22Rv1 (cell line): ENCODE measurements at regions not wholly inside any gene's neighbourhood (a gene's known extent, or its start where the extent isn't known, plus 50 kb on each side); places are given as distances from the start of the nearest gene placed in this dataset.

Source experiments
- ZFX ChIP-seq: fragments of 450-650 bp; IDR thresholded peaks from 2 replicates; pipeline ENCODE4 v1.6.1; 2017; ENCODE audit warnings: antibody characterized with exemption, borderline replicate concordance
- TF ChIP-seq, protein P1 (sequence below): fragments of 450-650 bp; IDR thresholded peaks from 2 replicates; pipeline ENCODE4 v1.5.1; 2017; ENCODE audit warnings: mild to moderate bottlenecking

DNA sequence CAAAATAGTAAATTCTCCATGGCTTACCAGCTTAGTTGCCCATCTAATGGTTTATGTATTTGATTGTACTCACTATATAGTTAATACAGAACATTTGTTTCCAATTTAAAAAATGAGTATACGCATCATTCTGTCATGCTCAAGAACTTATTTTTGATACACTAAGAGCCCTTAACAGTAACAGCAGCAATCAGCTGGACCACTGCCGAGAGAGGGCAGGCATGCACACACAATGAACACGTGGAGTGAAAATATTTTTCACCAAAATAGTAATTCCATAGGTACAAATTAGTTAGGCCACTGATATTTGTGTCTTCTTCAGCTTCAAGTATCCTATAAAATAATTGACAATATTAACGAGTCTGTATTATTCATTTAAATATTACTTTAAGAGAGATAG, 109.9 kb downstream of the KLF12 start:
- TF ChIP-seq, protein P1, sequence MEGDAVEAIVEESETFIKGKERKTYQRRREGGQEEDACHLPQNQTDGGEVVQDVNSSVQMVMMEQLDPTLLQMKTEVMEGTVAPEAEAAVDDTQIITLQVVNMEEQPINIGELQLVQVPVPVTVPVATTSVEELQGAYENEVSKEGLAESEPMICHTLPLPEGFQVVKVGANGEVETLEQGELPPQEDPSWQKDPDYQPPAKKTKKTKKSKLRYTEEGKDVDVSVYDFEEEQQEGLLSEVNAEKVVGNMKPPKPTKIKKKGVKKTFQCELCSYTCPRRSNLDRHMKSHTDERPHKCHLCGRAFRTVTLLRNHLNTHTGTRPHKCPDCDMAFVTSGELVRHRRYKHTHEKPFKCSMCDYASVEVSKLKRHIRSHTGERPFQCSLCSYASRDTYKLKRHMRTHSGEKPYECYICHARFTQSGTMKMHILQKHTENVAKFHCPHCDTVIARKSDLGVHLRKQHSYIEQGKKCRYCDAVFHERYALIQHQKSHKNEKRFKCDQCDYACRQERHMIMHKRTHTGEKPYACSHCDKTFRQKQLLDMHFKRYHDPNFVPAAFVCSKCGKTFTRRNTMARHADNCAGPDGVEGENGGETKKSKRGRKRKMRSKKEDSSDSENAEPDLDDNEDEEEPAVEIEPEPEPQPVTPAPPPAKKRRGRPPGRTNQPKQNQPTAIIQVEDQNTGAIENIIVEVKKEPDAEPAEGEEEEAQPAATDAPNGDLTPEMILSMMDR: no peak
- no peak for TF ChIP-seq ZFX
